GM21447 (cell line): ENCODE measurements at regions not wholly inside any gene's neighbourhood (a gene's known extent, or its start where the extent isn't known, plus 50 kb on each side); places are given as distances from the start of the nearest gene placed in this dataset.

Experiments
- ATAC-seq: cut with Tn5 transposase; IDR thresholded peaks from one replicate; pipeline ENCODE4 v1.9.1; 2021; ENCODE audit not compliant: unreplicated experiment

GRCh38 chr1:112196731-112197130 lies 199.3 kb upstream of the CTTNBP2NL start:
- ATAC-seq = no peak

- no peak for ATAC-seq
Measured at GRCh38 chr1:112209493-112209892, 186.5 kb upstream of the CTTNBP2NL start.

DNA sequence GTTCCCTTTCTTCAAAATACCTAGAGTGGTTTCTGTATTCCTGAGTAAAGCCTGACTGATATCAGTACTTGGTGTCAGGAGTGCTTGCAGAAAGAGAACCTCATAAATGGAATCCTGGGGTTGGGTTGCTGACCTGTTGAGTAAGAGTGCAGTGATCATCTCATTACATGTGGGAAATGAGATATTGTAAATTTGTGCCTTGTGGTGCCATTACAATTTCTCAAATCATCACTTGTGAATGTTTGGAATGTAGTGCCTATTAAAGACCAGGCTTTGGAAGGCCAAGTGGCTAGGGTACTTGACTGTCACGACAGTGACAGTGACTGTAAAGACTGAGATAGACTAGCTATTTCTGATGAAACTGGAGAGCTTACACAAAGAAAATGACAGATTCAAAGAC lies 176.7 kb upstream of the CTTNBP2NL start:
- no peak for ATAC-seq

DNA sequence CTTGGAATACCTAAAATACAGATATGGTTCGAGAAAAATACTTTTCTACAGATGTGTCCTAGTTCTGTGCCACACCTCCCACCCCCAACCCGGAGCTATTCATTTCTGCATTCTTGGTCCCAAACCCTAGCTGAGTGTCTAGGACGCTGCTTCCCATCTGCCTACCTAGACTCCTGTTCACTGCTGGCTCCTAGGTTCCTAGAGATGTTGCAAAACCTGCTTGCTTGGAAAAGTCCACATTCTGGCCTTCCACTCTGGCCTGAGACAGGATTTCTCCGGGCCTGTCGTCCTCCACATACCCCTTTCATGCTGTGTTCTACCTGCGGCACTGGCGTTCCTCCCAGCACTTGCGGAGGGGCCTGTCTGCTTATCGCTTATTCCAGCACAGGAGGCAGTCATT lies 165.8 kb upstream of the CTTNBP2NL start:
- no peak for ATAC-seq

- no peak for ATAC-seq
Measured at GRCh38 chr1:112231331-112231730, 164.7 kb upstream of the CTTNBP2NL start.

DNA sequence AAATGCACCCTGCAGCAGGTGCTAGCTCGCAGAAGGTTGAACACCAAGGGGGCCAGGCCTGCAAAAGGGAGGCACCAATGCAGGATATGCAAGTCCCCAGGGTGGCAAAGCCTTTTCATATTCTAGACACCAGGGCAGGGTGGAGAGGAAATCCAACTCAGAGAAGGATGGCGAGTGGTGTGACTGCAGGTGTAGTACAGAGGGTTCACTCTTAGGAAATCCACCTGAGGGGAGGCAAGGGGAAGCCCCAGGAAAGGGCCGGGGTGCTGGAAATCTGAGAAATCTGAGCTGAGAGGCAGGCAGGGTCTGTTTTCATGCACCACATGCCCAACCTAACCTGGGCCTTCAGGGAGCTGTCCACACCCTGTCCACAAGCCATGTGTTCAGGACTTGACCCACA lies 163.2 kb upstream of the CTTNBP2NL start:
- ATAC-seq = no peak

DNA sequence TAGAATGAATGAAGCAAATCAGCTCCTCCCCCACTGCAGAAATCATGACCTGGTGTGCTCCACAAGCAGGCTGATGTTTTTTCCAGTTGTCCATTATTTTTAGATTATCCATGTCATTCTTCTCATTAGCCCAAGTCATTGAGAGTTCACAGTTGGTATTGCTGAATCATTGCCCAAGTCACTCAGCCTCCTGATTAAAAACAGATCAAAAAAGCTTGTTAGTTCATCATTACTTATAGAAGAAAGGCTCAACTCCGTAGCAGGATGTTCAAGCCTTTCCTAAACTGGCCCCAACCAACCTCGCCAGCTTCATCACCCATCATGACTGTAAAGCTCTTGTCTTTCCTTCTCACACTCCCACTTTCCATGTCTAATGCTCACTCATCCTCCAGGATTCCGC lies 161.3 kb upstream of the CTTNBP2NL start:
- ATAC-seq = no peak

DNA sequence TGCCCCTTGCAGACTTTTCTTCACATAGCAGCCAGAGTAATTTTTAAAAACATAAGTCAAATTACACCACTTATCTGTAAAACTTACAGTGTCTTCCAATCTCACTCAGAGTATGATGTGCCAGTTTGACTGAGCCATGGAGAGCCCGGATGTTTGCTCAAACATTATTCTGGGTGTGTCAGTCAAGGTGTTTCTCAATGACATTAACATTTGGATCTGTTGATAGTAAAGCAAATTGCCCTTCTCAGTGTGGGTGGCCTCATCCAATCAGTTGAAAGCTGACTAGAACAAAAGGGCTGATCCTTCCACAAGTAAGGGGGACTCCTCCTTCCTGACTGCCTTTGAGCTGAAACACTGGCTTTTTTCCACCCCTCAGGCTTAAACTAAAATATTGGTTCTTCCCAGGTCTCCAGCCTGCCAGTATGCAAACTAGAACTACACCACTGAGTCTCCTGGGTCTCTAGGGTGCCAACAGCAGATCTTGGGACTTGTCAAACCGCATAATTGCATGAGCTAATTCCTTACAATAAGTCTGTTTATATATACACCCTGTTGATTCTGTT lies 157.9 kb upstream of the CTTNBP2NL start:
- no peak for ATAC-seq

GRCh38 chr1:112239683-112240330 lies 156.2 kb upstream of the CTTNBP2NL start:
- no peak for ATAC-seq

DNA sequence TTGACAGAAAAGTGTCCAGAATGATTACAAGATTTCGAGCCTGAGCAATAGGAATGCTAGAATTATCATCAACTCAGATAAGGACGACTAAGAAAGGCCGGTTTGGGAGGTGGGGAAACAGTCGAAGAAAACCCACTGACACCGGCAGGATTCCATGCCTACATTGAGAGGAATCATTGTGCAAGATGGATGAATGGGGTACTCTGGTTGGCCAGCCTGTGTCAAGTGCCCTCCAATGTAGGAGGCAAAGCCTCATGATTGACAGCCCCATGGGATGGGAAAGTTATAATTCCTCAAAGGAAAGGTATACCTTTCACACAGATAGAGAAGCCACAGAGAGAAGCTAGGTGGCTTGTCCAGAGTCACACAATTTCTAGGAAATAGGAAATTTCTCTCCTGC lies 153.5 kb upstream of the CTTNBP2NL start:
- no peak for ATAC-seq

DNA sequence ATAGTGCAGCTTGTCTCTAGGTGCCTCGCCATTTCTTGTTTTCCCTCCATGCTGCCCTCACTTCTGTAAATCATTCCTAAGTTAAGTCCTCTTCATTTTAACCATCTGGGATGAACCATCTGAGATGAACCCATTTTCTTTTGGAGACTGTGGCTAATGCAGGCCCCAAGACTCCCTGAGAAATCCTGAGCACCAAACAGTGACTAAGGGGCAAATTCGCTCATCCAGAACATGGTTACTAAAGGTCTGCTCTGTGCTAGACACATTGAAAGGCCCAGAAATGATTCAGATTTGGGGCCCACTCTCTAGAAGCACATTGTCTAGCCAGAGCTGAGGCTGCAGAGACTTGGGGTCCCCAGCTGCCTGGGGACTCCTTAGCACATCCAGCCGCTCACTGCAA lies 151.9 kb upstream of the CTTNBP2NL start:
- no peak for ATAC-seq

- ATAC-seq = no peak
Measured at GRCh38 chr1:112245114-112245513, 150.9 kb upstream of the CTTNBP2NL start.

- ATAC-seq = no peak
Measured at GRCh38 chr1:112247036-112247597, 148.9 kb upstream of the CTTNBP2NL start.

DNA sequence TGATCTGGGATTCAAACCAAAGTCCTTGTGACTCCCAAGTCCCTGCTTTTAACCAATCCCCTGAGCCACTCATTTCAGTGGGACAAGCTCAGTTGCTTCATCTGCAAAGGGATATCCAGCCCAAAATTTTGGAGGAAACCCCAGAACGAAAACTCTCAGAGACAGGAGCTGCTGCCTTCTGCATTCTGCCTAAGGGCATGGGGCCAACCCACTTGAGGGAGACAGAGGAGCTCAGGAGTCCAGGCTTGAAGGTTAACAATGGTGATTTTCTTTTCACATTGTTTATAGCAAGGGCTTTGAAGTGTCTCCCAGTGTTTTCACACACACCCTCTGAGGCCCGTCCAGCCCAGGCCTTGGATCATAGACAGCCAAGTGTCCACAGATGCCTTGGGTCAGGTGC lies 148.1 kb upstream of the CTTNBP2NL start:
- ATAC-seq = no peak

DNA sequence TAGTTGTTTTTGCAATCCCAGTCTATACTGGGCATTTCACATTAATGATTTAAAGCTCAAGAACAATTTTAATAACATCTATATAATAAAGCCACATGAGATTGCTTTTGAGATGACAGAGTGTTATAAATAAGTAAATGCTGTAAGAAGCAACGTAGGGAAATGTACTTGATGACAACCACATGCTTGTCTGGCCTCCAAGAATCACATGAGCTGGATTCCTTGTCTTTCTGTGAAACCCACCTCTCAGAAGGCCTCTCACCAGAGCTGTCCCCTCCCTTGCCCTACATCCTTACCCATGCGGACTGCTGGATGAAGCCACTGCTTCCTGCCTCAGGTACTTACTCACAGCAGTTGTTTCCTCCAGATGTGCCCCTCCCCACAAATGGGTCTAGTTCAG lies 145.1 kb upstream of the CTTNBP2NL start:
- ATAC-seq = no peak

GRCh38 chr1:112251766-112252506 lies 144.1 kb upstream of the CTTNBP2NL start:
- ATAC-seq = no peak

DNA sequence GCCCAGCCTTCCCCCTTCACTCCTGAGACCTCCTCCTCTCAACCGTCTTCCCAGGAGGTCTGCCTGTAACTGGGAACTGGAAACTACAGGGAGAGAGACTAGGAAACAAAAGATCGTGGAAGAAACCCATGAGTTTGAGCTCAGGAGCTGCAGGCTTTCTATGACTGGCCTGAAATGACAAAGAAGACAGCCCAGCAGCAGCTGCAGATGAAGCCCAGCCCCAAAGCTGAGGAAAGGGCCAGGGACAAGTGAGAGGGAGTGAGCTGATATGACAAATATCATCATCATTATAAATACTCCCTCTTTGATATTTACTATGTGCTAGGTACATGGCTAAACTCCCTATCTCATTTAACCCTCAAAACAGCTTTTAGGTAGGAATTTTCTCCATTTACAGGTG lies 142.6 kb upstream of the CTTNBP2NL start:
- ATAC-seq = no peak

GRCh38 chr1:112255080-112255479 lies 140.9 kb upstream of the CTTNBP2NL start:
- ATAC-seq = no peak

DNA sequence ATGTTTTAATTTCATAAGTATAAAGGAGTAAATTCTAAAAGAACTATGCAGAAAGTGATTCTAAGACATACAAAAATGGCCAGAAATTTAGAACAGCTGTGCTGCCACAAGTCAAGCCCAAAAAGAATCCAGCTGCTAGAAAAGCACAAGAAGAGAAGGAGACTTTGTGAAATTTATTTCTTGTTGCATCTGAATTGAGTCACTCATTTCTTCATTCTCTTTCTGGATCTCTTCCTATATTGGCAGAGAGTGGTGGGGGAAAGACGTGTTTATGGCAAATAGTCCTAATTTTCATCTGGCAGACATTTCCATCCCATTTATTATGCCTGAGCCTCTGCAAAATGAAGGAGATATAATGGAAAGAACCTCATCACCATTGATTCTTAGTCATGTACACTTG lies 139.6 kb upstream of the CTTNBP2NL start:
- no peak for ATAC-seq

- no peak for ATAC-seq
Measured at GRCh38 chr1:112257043-112257835, 138.8 kb upstream of the CTTNBP2NL start.

DNA sequence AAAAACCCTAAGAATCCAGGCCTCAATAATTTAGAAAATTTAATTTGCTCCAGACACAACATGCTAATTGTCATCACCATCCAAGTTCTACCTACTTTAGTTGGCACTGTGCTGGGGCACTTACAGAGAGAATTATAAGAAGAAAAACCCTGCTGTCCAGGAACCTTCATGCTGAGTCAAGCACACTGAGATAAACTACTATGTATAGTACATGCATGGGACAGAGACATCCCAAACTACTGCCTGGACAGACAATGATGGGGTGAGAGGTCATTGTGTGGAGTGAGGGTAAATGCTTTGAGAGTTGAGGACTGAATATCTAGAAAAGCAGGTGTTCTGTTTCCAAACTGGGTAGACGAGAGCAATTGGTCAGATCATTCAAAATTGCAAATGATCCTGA lies 135.3 kb upstream of the CTTNBP2NL start:
- no peak for ATAC-seq
